OCI-LY7 (cell line): ENCODE measurements at regions not wholly inside any gene's neighbourhood (a gene's known extent, or its start where the extent isn't known, plus 50 kb on each side); places are given as distances from the start of the nearest gene placed in this dataset.

Experiments used
- BruUV-seq: library from RNA; stranded (reverse); fragments of 400-500 nt; replicated peaks from 2 replicates; lab custom pipeline; 2021; lab: Mats Ljungman, UMichigan
- CTCF ChIA-PET: fragments of 300-600 bp; sonication (Branson Sonifier 250); formaldehyde crosslinking; loops from one replicate; lab custom pipeline; 2022; ENCODE audit warnings: antibody characterized with exemption; ENCODE audit not compliant: unreplicated experiment; lab: Charles Lee
- POLR2A ChIA-PET: fragments of 300-600 bp; sonication (Branson Sonifier 250); formaldehyde crosslinking; loops from one replicate; lab custom pipeline; 2022; ENCODE audit warnings: antibody characterized with exemption; lab: Charles Lee
- DNase-seq: peaks from one replicate; pipeline ENCODE4 v3.0.0-alpha.2; 2015; ENCODE audit warnings: low spot score
- H2AFZ ChIP-seq: fragments of 200-600 bp; sonication (generic), shearing (Covaris generic); 2 replicates; pipeline ENCODE4 v1.6.1; 2014; ENCODE audit warnings: mild to moderate bottlenecking, antibody characterized with exemption, low read length, moderate library complexity
- H3K27ac ChIP-seq: fragments of 200-600 bp; sonication (generic); 2 replicates; pipeline ENCODE4 v1.5.1; 2014; ENCODE audit warnings: mixed run types, low read depth, mild to moderate bottlenecking, moderate library complexity, low read length, inconsistent platforms; ENCODE audit not compliant: poor library complexity, severe bottlenecking
- H3K36me3 ChIP-seq: fragments of 200-600 bp; sonication (generic); 2 replicates; pipeline ENCODE4 v1.6.1; 2014; ENCODE audit warnings: mild to moderate bottlenecking, antibody characterized with exemption, low read length, moderate library complexity, mixed read lengths; ENCODE audit not compliant: insufficient read depth
- H3K4me1 ChIP-seq: fragments of 200-600 bp; sonication (generic); 2 replicates; pipeline ENCODE4 v1.5.1; 2014; ENCODE audit warnings: mild to moderate bottlenecking, low read length; ENCODE audit not compliant: insufficient read depth, poor library complexity, severe bottlenecking
- H3K4me2 ChIP-seq: fragments of 200-600 bp; sonication (generic); 2 replicates; pipeline ENCODE4 v1.6.1; 2014; ENCODE audit warnings: mild to moderate bottlenecking, low read length
- H3K4me3 ChIP-seq: fragments of 200-600 bp; sonication (generic); 2 replicates; pipeline ENCODE4 v1.5.1; 2014; ENCODE audit warnings: mild to moderate bottlenecking, low read depth, low read length; ENCODE audit not compliant: poor library complexity, severe bottlenecking
- H3K79me2 ChIP-seq: fragments of 200-600 bp; sonication (generic); 2 replicates; pipeline ENCODE4 v1.6.1; 2016; ENCODE audit warnings: low read depth, mild to moderate bottlenecking, low read length, moderate library complexity, mixed read lengths; ENCODE audit not compliant: insufficient read depth
- H3K9me2 ChIP-seq: fragments of 200-600 bp; sonication (generic); 2 replicates; pipeline ENCODE4 v1.6.1; 2016; ENCODE audit warnings: mild to moderate bottlenecking, low read length, mixed read lengths; ENCODE audit not compliant: insufficient read depth
- H3K9me3 ChIP-seq: fragments of 200-600 bp; sonication (generic); 2 replicates; pipeline ENCODE4 v1.6.1; 2014; ENCODE audit warnings: mild to moderate bottlenecking, mixed run types, low read length, mixed read lengths
- H4K20me1 ChIP-seq: fragments of 200-600 bp; sonication (generic); 2 replicates; pipeline ENCODE4 v1.6.1; 2014; ENCODE audit warnings: mild to moderate bottlenecking, antibody characterized with exemption, low read length, moderate library complexity, mixed read lengths; ENCODE audit not compliant: insufficient read depth
- EZH2phosphoT487 ChIP-seq: fragments of 200-600 bp; sonication (generic); IDR thresholded peaks from 2 replicates; pipeline ENCODE4 v1.6.1; 2018; ENCODE audit warnings: low read depth, borderline replicate concordance, mild to moderate bottlenecking, mixed run types, antibody characterized with exemption, low read length, moderate library complexity, mixed read lengths
- intact Hi-C: fragments of 100-400 bp; cut with micrococcal nuclease; formaldehyde crosslinking; loops from one replicate; pipeline ENCODE4 v1.10.0; 2022; ENCODE audit not compliant: unreplicated experiment
- TF ChIP-seq, protein P1 (sequence below): fragments of 200-600 bp; sonication (generic); conservative IDR thresholded peaks from 2 replicates; pipeline ENCODE4 v1.5.1; 2014; ENCODE audit warnings: mild to moderate bottlenecking, antibody characterized with exemption, low read length, moderate library complexity, mixed read lengths

DNA sequence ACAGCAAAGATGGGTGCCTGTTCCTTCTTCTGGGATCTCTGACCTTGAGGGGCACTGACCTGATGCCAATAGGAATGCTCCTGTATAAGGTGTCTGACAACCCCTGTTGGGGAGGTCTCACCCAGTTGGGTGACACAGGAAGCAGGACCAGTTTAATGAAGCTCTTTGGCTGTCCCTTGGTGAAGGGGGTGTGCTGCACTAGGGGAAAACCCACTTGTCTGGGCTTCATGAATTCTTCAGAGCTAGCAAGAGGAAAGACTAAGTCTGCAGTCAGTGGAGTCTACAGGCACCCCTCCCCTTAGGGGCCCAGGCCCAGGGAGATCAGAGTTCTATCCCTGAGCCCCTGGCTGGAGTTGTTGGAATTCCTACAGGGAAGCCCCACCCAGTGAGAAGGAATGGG is 550.8 kb upstream of the CHAC2 start:
- H3K36me3 ChIP-seq: no peaks in the 10 kb centered on the region
- H3K9me2 ChIP-seq: no peaks in the 10 kb centered on the region
- no TSS peak for BruUV-seq
- H3K4me2 ChIP-seq: no peak overlapping the region
- H3K9me3 ChIP-seq: no peaks in the 10 kb centered on the region
- H3K27ac ChIP-seq: no peak overlapping the region
- no peaks in the 10 kb centered on the region for H3K4me1 ChIP-seq
- no peaks in the 10 kb centered on the region for H3K79me2 ChIP-seq
- H2AFZ ChIP-seq: no peak overlapping the region
- DNase-seq: no peak
- intact Hi-C loops: no loop called here
- ChIA-PET POLR2A (no interaction called here), CTCF (no interaction called here)
- TF ChIP-seq, protein P1, sequence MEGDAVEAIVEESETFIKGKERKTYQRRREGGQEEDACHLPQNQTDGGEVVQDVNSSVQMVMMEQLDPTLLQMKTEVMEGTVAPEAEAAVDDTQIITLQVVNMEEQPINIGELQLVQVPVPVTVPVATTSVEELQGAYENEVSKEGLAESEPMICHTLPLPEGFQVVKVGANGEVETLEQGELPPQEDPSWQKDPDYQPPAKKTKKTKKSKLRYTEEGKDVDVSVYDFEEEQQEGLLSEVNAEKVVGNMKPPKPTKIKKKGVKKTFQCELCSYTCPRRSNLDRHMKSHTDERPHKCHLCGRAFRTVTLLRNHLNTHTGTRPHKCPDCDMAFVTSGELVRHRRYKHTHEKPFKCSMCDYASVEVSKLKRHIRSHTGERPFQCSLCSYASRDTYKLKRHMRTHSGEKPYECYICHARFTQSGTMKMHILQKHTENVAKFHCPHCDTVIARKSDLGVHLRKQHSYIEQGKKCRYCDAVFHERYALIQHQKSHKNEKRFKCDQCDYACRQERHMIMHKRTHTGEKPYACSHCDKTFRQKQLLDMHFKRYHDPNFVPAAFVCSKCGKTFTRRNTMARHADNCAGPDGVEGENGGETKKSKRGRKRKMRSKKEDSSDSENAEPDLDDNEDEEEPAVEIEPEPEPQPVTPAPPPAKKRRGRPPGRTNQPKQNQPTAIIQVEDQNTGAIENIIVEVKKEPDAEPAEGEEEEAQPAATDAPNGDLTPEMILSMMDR: no peak
- TF ChIP-seq EZH2phosphoT487: no peak
- no peak overlapping the region for H3K4me3 ChIP-seq
- no peaks in the 10 kb centered on the region for H4K20me1 ChIP-seq

DNA sequence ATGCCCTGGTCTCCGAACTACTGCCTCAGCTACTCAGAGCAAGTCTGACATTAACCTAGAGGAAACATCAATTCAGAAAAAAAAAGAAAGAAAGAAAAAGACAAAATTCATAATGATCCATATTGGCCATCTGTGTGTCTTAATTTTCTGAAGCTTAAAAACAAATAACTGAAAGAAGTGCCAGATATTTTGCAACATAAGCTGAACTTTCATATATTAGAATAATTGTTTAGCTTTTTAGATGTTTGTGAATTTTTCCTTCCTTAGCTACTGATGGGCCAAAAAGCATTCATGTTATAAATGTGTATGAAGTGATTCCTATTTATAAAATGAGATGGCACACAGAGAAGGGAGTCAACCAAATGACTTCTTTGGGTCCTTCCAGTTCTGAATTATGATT is 555.0 kb upstream of the CHAC2 start:
- no peaks in the 10 kb centered on the region for H3K36me3 ChIP-seq
- no peaks in the 10 kb centered on the region for H3K4me1 ChIP-seq
- no peaks in the 10 kb centered on the region for H3K79me2 ChIP-seq
- intact Hi-C loops: no loop called here
- H3K4me3 ChIP-seq: no peak overlapping the region
- H3K9me3 ChIP-seq: no peaks in the 10 kb centered on the region
- no TSS peak for BruUV-seq
- no peak overlapping the region for H3K27ac ChIP-seq
- H3K4me2 ChIP-seq: no peak overlapping the region
- H4K20me1 ChIP-seq: no peaks in the 10 kb centered on the region
- no peak for DNase-seq
- no peaks in the 10 kb centered on the region for H3K9me2 ChIP-seq
- no peak for TF ChIP-seq EZH2phosphoT487
- TF ChIP-seq, protein P1: no peak
- ChIA-PET POLR2A (no interaction called here), CTCF (no interaction called here)
- no peak overlapping the region for H2AFZ ChIP-seq

DNA sequence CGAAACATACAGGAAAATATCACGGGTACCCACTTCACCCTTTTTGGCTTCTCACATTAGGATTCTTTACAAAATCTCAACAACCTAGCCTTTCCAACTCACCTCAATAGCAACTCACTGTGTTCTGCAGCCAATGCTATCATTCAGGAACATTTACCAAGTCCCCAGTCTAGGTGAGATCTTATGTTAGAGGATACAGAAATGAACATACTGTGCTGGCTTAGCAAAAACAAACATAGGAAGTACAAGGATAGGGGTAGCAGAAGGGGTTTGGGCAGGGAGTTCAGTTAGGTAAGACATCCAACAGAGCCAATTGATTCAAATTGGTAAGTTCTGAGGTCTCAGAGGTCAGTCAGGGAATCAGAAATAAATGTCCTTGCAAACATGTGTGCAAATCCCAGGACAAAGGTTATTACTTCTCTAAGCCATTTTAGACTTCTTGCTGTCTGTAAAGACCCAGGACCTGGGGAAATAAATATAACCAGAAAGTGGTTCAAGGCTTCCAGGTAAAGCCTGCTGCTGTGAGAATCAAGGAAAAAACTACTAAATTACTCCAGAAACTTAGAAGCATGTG is 556.3 kb upstream of the CHAC2 start:
- TF ChIP-seq EZH2phosphoT487: no peak
- TF ChIP-seq, protein P1: no peak
- H4K20me1 ChIP-seq: no peaks in the 10 kb centered on the region
- H3K4me1 ChIP-seq: no peaks in the 10 kb centered on the region
- H3K4me2 ChIP-seq: no peak overlapping the region
- DNase-seq: no peak
- no peaks in the 10 kb centered on the region for H3K79me2 ChIP-seq
- no peak overlapping the region for H3K4me3 ChIP-seq
- H3K9me3 ChIP-seq: no peaks in the 10 kb centered on the region
- H3K27ac ChIP-seq: no peak overlapping the region
- no peaks in the 10 kb centered on the region for H3K9me2 ChIP-seq
- POLR2A ChIA-PET: no interaction called here
- no TSS peak for BruUV-seq
- intact Hi-C loops: no loop called here
- H3K36me3 ChIP-seq: no peaks in the 10 kb centered on the region
- CTCF ChIA-PET: no interaction called here
- no peak overlapping the region for H2AFZ ChIP-seq
